ENCODE measurements at regions not wholly inside any gene's neighbourhood (a gene's known extent, or its start where the extent isn't known, plus 50 kb on each side); places are given as distances from the start of the nearest gene placed in this dataset.

DNA sequence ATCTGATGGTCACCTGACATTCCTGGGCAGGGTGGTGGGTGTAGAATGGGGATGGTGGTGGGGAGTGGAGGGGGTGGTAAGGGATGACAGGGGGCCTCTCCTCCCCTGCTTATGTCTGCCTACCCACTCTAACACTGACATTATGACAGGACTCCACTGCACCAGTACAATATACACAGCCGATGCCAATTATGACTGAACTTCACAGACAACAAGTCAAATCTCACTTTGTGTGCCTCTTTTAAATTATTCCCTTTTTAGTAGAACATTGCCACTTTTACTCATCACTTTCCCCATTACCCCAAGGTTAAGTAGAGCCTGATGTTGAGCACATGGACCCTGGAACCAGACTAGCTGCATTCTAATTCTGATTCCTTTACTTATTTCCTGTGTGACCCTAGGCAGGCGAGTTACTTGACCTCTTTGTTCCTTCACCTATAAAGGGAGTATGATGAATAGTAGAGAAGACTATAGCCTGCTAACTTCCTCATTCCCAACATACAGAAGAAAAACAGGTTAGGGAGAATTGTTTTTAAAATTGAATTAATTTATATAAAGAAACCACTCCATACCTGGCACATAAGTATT, 464.7 kb downstream of the DMRT2 start:
- Histone ChIP-seq H3K4me3 (no peak overlapping the region), H3K36me3 (no peaks in the 10 kb centered on the region), H3K4me1 (no peaks in the 10 kb centered on the region), H3K9me3 (no peaks in the 10 kb centered on the region), H3K27ac (no peak overlapping the region), H3K27me3 (peaks cover 0 to 2% of the 10 kb centered on the region in 2 donors)
- no peak for DNase-seq
- TF ChIP-seq, protein P1, sequence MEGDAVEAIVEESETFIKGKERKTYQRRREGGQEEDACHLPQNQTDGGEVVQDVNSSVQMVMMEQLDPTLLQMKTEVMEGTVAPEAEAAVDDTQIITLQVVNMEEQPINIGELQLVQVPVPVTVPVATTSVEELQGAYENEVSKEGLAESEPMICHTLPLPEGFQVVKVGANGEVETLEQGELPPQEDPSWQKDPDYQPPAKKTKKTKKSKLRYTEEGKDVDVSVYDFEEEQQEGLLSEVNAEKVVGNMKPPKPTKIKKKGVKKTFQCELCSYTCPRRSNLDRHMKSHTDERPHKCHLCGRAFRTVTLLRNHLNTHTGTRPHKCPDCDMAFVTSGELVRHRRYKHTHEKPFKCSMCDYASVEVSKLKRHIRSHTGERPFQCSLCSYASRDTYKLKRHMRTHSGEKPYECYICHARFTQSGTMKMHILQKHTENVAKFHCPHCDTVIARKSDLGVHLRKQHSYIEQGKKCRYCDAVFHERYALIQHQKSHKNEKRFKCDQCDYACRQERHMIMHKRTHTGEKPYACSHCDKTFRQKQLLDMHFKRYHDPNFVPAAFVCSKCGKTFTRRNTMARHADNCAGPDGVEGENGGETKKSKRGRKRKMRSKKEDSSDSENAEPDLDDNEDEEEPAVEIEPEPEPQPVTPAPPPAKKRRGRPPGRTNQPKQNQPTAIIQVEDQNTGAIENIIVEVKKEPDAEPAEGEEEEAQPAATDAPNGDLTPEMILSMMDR (IDR thresholded peaks at IDR 0.05): no peak
- intact Hi-C loops (cut with DNase I; ENCODE audit: low total_unique reads): no loop called here

DNA sequence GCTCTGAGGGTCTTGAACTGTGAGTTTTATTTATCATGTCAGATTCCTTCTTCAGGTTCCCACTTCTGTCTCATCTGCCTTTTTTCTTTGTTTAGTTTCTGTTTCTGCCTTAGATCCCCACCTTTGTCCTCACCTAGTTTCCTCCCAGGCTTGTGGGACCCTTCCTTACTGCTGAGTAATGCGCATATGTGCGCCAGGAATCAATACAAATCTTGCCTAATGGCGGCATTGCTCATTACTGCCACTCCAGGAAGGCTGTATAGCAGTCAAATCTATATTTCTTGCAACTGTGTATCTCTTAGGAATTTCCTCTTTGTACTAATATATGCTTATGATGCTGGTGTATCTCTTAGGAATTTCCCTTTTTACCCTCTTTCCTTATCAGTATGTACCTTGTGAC, 465.4 kb downstream of the DMRT2 start:
- no peaks in the 10 kb centered on the region for H3K36me3 ChIP-seq
- intact Hi-C loops (cut with DNase I; ENCODE audit: low total_unique reads): no loop called here

DNA sequence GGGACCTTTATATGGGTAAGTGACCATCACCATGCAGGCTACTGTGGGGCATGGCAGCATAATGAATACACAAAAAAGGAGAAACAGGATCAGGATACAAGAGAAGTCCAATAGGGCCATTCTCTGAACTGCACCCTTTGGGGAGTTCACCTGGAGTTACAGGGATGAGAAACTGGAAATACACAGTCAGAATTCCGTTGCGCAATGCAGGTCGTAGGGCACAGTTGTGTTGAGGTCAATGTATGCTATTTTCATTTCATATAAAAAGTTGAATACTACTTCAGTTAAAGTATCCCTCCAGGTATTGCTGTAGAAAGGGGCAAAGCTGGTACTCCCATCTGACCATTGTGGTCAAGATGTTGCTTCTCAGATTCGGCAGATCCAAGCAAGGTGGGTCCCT, 471.4 kb downstream of the DMRT2 start:
- H3K27ac ChIP-seq: no peak overlapping the region
- no peaks in the 10 kb centered on the region for H3K27me3 ChIP-seq
- intact Hi-C loops (cut with DNase I; ENCODE audit: low total_unique reads): no loop called here
- H3K9me3 ChIP-seq: no peaks in the 10 kb centered on the region
- TF ChIP-seq, protein P1 (IDR thresholded peaks at IDR 0.05): no peak
- no peak for DNase-seq
- H3K36me3 ChIP-seq: no peaks in the 10 kb centered on the region
- H3K4me3 ChIP-seq: no peak overlapping the region
- no peaks in the 10 kb centered on the region for H3K4me1 ChIP-seq

More for the DNA sequence above, 465.4 kb downstream of the DMRT2 start:
- TF ChIP-seq, protein P1 (IDR thresholded peaks at IDR 0.05): no peak
- Histone ChIP-seq H3K27ac (no peak overlapping the region), H3K27me3 (peaks cover 0 to 2% of the 10 kb centered on the region in 2 donors), H3K4me1 (no peaks in the 10 kb centered on the region), H3K4me3 (no peak overlapping the region), H3K9me3 (no peaks in the 10 kb centered on the region)
- DNase-seq: no peak

DNA sequence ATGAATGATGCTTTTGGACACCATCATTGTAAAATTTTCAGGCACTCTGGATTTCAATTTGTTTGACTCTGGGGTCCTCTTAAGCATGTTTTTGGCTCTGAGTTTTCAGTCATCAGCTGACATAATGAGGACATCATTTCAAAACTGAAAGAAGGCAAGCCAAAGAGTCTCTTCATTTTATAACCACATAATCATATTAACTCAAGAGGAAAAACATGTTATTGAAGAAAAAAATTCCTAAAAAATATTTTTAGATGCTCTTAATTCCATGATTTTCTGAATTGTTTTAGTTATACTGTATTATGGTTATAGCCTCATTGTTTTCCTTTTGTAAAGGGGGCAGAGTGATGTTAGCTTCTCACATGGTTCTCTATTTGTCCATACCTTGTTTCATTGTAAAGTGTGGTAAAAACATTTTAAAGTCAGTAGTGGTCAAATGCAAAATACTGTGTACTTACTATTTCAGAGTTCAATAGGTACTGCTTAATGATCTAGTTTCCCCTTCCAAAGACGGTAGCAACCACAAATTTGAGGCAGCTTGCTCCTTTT, 472.1 kb downstream of the DMRT2 start:
- Histone ChIP-seq H3K36me3 (no peaks in the 10 kb centered on the region), H3K27me3 (no peaks in the 10 kb centered on the region), H3K27ac (no peak overlapping the region), H3K9me3 (no peaks in the 10 kb centered on the region), H3K4me3 (no peak overlapping the region), H3K4me1 (no peaks in the 10 kb centered on the region)
- TF ChIP-seq, protein P1 (IDR thresholded peaks at IDR 0.05): no peak
- DNase-seq: no peak
- intact Hi-C loops (cut with DNase I; ENCODE audit: low total_unique reads): no loop called here

DNA sequence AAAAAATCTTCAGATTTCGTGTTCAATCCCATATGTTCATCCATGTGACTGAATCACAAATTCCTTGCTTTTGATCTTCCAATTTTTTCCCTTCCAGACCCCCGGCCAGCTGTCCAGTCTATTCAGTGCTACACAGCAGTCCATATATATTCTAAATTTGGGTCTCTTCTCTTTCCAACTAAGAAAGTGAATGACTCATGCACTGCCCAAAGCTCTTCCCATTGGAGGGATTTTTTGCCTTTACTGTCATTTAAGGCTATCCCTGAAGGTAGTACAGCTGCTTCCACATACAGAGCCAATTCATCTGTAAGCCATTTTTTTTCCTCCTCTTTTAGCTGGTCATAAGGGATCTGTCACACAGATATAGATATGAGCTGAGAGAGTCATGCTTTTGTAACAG, 478.3 kb downstream of the DMRT2 start:
- Histone ChIP-seq H3K4me1 (no peaks in the 10 kb centered on the region), H3K4me3 (no peak overlapping the region), H3K9me3 (no peaks in the 10 kb centered on the region), H3K27ac (no peak overlapping the region), H3K36me3 (no peaks in the 10 kb centered on the region), H3K27me3 (no peaks in the 10 kb centered on the region)
- intact Hi-C loops (cut with DNase I; ENCODE audit: low total_unique reads): no loop called here
- DNase-seq: no peak
- TF ChIP-seq, protein P1 (IDR thresholded peaks at IDR 0.05): no peak
